ENCODE measurements at regions not wholly inside any gene's neighbourhood (a gene's known extent, or its start where the extent isn't known, plus 50 kb on each side); places are given as distances from the start of the nearest gene placed in this dataset.
"Not testable (repeated sequence)": the region's sequence is repeated elsewhere in the genome, so short reads cannot be mapped to it uniquely, and the experiment has no call there.

DNA sequence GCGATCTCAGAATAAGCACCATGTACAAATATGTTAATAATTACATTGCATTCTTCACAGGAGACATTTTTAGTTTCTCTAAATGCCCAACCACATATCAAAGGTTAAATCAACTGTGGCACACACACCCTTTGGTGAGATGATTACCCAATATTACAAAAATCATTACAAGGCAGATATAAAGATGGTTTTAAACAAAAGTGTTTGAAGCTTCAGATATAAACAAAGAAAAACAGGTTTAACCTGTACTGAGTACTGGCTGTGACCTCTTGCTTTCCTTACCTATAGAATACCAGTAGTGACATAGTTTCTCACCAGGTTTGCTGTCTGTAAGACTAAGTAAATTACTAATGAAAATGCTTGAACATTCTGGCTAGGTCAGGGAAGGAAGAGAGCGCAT lies 360.0 kb upstream of the IGFBP3 start:
- no peak for DNase-seq (ENCODE audit: low read depth)

DNA sequence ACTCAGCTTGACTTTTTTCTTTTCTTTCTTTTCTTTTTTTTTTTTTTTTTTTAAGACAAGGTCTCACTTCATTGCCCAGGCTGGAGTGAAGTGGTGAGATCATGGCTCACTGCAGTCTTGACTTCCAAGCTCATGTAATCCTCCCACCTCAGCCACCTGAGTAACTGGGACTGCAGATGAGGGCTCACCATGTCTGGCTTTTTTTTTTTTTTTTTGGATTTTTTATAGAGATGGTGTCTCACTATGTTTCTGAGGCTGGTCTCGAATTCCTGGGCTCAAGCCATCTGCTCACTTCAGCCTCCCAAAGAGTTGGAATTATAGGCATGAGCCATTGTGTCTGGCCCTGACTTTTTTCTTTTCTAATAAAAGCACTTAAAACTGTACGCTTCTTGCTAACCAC lies 358.2 kb upstream of the IGFBP3 start:
- no peak for DNase-seq (ENCODE audit: low read depth)

DNA sequence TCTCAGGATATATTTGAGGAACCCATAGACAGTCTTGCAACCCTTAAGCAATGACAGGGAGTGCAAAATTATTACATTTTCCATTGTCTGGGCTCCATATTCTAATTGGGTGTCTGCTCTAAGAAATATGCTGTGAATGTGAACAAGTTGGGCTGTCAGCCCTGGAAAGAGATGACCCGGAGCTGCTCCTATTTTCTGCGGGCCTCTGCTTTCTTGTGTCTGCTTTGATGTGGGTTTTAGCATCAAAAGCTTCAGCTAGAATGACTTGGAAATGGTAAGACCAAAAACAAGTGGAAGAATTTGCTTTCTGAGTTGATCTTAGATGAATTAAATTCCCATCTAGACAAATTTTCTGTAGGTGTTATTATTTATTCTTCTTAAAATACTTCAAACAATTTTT lies 343.6 kb upstream of the IGFBP3 start:
- DNase-seq (ENCODE audit: low read depth), result no peak

DNA sequence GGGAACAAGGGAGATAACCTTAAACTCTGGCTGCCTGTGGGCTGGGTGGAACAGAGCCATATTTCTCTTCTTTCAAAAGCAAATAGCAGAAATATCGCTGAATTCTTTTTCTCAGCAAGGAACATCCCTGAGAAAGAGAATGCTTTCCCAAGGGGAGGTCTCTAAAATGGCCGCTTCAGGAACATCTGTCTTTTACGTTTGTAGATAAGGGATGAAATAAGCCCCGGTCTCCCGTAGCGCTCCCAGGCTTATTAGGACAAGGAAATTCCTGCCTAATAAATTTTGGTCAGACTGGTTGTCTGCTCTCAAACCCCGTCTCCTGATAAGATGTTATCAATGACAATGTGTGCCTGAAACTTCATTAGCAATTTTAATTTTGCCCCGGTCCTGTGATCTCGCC lies 340.6 kb upstream of the IGFBP3 start:
- DNase-seq (ENCODE audit: low read depth), result not testable (repeated sequence)

DNA sequence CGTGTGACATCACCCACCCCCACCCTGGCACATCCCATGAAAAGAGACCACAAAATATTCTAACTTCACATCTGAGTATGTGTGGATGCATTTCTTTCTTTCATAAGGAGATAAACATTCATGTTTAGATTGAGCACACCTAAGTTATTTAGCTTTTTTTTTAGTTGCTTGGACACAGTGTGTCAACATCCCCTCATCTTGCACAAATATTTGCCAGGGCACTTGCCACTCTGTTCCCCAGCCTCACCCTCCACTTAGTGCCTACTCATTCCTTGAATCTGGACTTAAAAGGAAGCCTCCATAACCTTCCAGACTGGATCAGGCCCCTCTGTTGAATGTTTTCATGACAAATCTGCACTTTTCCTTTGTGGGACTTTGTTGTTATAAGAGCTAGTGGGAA lies 338.9 kb upstream of the IGFBP3 start:
- DNase-seq (ENCODE audit: low read depth), result no peak

DNA sequence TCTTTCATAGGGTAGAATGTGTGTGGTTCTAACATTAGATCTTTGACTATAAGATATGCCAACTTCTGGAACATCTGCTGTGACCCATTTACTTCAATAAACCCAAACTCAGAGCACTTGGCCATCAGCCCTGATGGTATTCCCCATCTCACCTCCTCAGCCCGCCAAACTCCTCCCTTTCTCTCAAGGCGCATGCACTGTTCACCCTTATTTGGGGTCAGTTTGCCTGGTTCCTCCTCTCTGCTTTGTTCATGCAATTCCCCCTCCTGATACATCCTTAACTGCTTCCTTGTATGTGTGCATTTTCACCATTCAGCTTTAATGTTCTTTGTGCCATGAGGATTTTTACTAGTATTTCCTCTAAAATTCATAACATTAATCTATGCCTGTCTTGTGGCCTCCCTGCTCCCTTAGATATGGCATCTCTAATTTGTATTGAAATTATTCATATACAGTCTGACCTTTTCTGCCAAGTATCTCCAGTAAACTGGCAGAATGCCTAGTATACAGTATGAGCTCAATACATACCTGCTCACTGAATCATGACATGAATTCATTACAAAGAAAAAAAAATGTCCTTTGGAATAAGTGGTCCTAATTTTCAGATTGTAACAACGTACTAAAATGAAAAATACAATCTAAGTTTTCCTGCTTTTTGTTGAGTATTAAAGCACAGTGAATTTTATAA lies 336.8 kb upstream of the IGFBP3 start:
- DNase-seq (ENCODE audit: low read depth), result peak; percentile 77

DNA sequence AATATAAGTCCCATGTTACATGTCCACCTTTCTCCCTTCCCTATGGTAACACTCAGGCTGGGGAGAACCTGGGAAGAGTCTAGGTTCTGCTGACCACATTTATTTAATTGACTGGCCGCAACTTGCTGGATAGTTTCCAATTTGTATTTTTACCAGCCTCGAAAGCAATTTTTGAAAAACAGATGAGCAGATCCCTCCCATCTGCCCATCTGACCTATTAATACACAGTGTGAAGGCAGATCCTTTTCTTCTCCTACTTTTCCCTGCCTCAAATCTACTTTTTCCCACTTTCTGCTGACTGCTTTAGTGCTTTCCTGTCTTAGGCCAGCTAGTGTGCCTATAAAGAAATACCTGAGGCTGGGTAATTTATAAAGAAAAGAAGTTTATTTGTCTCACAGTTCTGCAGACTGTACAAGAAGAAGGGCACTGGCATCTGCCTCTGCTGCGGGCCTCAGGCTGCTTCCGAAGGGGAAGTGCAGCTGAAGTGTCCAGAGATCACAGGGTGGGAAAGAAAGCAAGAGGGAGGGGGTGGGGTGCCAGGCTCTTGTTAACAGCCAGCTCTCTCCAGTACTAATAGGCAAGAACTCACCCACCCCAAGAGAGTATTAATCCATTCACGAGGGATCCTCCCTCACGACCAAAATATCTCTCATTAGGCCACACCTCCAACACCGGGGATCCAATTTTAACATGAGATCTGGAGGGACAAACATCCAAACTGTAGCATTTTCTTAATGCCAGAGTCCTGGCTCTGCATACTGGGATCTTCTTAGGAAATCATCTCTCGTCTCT lies 336.0 kb upstream of the IGFBP3 start:
- DNase-seq (ENCODE audit: low read depth), result no peak

DNA sequence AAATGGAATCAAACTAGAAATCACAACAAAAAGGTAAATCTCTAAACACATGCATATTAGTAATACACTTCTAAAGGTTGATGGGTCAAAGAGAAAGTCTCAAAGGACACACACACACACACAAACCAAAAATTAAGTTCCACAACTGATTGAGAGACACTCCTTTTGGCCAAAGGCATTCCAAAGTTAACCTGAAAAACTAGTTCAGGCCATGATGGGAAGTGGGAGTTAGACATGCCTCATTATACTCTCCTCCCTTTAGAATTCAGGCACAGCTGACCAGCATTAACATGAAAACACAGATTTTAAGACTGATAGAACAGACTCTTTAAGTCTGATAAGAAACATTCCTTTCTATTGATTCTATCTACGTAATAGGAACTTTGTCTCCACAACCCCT lies 332.4 kb upstream of the IGFBP3 start:
- DNase-seq (ENCODE audit: low read depth), result no peak

DNA sequence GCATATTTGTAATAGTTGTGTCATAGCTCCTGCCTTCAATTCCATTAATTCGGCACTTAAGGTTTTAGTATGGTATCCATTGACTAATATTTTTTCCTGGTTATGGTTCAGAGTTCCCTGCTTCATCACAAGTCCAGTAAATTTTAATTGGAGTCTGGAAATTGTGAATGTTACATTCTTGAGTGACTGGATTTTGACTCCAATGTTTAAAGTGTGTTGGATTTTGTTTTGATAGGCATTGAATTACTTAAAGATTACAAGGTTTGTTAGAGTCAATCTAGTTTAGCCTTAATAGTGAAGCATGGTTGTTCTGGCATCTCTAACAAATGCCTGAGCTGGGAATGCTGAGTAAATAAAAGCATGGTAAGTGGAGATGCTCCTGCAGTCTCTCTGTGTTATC lies 326.6 kb upstream of the IGFBP3 start:
- no peak for DNase-seq (ENCODE audit: low read depth)

DNA sequence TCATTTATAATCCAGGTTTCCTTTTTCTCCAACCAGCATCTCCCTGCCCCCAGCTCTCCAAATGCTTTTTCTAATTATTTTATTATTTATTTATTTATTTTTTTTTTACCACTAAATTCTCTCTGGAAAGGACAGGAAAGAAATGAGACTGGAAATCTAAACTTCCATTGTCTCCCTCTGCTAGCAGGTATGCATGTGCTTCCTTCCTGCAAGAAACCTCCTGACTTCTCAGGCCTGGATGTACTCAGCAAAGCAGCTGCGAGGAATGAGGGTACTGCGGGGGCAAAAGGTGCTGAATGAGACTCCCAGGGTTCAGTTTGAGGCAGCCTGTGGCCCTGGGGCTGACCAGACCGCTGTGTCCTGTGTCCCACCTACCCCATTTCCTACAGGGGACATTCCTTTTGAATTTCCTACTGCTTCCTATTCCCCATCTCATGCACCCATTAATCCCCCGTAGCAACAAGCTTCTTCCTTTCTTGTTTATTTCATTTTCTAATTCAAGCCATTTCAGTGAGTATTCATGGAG lies 324.6 kb upstream of the IGFBP3 start:
- DNase-seq (ENCODE audit: low read depth), result no peak

DNA sequence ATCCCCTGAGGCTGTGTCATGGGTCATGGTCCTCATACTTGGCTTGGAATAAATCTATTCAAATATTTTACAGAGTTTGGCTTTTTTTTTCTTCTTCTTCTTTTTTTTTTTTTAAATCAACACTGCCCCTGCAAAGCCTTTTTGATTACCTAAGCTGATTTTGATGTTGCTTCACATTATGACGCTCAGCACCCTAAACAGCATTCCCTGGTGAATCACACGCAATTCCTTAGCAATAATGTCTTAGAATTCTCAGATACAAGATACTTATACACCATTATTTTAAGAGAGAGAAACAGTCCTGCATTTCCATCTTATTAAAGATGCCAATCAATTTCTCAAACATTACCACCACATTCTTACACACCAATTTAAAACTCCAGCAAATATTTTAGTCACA lies 323.7 kb upstream of the IGFBP3 start:
- DNase-seq (ENCODE audit: low read depth), result no peak

DNA sequence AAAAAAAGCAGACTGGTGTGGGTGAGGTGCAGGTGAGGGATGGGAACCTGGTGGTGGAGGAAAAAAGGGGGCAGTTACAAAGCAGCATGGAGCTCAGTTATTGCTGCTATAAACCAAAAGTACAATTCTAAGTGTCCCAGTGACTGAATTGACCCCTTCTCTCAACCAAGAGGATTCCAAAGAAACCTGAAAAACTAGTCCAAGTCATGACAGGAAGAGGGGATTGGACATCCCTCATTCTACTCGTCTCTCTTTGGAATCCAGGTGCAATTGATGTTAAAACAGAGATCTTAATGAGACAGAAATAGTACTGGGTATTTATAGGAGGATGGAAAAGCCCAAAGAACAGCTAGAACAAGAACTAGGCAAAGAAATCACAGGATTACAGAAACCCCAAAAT lies 322.3 kb upstream of the IGFBP3 start:
- no peak for DNase-seq (ENCODE audit: low read depth)

DNA sequence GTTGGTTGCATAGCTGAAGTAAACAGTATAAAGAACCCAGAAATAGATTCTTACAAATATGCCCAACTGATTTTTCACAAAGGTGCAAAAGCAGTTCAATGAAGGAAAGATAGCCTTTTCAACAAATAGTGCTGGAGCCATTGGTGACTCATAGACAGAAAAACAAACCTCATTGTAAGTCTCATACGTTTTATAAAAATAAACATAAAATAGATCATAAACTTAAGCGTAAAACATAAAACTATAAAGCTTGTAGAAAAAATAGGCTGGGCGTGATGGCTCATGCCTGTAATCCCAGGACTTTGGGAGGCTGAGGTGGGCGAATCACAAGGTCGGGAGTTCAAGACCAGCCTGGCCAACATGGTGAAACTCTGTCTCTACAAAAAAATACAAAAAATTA lies 318.8 kb upstream of the IGFBP3 start:
- DNase-seq (ENCODE audit: low read depth), result no peak

DNA sequence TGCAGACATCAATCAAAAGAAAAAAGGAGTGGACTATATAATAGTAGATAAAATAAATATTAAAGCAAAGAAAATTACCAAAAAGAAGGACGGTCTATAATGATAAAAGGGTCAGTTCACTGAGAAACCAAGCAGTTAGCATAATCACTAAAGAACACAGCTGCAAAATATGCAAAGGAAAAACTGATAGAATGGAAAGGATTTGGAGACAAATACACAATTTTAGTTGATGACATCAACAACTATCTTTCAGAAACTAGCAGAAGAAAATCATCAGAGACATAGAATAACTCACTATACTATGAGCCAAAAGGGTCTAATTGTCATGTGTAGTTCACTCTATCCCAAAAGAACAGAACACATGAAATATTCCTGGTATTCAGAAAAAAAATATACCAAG lies 316.4 kb upstream of the IGFBP3 start:
- DNase-seq (ENCODE audit: low read depth), result no peak

DNA sequence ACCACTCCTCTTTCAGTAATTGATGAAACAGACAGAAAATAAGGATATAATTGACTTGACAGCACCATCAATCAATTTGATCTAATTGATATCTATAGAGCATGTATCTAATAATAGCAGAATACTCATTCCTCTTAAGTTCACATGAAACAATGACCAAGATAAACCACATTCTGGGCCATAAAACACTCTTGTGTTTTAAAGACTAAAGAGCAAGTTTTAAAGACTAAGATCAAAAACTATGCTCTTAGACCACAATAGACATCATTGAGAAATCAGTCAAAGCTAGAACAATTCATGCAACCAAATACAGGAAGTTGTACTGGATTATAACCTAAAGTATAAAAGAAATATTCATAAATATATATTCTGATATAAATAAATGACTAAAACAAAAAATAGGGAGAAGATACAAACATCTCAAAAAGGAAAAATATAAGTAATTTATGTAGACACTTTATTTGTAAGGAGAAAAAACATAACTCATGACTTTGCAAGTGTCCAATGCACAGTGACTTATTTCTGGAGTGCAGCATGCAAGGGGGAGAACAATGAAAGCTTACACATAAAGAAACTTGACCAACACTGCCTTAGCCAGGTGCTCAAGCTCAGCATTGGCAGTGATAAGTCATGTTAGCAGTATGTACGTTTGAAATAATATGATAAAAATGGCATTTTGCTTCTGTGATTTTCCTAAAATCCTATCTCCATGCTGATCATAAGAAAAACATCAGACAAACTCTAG lies 312.7 kb upstream of the IGFBP3 start:
- no peak for DNase-seq (ENCODE audit: low read depth)

DNA sequence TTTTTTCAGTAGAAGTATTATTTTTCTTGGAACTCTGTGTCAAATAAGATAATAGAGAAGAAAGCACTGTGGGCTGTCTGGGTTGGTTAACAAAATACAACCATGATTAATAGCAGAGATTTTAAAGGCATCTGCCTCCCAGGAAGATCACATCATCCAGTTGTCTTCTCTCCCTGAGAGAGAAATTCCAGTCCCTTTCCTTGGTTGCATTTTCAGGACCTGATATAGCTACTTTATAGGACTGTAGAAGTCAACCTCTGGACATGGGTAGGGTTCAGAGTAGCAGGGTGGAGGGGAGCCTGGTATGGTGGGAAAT lies 309.9 kb upstream of the IGFBP3 start:
- DNase-seq (ENCODE audit: low read depth), result no peak

DNA sequence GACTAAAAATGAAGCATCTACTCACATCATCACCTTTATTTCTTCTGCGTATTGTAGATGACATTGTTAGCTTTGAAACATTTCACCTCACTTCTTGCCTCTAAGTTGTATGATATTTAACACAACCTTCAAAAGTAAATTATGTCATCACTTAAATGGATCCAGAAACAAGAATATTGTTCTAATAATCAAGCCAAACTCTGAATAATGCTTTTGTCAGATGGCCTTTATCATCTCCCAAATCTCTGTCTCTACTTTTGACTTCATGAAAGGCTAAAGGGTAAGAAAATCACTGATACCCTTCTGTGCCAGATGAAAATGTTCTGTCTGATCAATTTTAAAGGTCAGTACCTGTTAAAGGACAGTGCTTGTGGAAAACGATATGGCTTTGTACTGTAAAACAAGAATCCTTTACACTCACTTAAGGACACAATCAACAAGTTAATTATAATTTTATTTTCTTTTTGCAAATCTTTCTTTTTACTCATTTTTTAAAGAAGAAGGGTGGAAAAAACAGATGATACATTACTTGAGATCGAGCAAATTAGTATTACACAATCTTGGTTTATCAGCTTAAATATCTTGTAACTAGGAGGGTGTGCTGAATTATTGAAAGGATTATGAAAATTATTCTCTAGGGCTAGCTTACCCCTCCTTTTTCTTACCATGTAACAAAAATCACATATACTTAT lies 309.4 kb upstream of the IGFBP3 start:
- DNase-seq (ENCODE audit: low read depth), result no peak

DNA sequence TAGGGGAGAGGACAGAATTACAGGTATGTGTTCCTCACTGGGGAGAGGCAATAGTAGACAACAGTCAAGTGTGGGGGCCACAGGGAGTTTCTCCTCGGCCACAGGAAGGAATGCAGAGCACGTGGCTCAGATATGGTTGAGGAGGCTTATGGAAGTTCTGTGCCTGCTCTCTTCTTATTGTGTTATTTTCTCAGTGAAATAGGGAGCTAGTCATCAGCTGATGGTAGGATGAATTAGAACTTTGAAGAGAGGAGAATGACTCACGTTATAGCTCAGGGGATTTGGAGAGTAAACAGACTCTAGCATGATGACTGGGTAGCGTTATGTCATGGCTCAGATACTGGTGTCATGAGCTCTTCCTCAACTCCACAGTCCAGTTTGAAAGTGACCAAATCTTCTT lies 308.3 kb upstream of the IGFBP3 start:
- peak; percentile 88 for DNase-seq (ENCODE audit: low read depth)

DNA sequence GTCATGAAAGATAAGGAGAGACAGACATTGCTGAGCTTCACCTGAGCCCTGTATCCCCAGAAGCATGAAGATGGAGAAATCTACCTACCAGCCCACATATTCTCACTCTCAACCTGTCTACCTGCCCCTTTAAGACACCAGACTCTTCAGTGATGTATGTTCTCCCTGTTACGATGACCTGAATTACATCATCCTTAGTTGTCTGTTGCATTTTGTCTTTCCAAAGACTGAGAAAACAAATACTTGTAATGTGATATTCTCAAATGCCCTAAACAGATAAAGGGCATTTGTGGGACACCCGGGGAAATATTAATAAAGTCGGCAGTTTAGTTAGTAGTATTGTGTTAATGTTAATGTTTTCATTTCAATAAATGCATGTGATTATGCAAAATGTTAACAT lies 305.8 kb upstream of the IGFBP3 start:
- DNase-seq (ENCODE audit: low read depth), result no peak

DNA sequence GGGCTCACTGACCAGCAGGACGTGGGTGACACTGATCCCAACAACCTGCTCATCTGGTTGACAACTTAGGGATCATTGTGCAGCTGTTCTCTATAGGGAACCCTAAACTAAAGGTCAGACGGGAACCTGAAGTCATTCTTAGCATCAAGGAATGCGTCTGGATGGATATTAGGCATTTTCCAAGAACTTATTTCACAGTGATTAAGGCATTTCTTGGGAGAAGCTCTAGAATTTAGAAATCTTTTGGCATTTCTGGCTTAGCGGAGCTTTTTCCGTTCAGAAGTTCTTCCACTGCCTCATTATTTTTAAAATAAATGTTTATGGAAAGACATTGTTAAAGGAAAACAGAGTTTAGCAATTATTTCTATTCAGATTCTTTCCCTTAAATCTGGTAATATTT lies 303.3 kb upstream of the IGFBP3 start:
- DNase-seq (ENCODE audit: low read depth), result no peak

DNA sequence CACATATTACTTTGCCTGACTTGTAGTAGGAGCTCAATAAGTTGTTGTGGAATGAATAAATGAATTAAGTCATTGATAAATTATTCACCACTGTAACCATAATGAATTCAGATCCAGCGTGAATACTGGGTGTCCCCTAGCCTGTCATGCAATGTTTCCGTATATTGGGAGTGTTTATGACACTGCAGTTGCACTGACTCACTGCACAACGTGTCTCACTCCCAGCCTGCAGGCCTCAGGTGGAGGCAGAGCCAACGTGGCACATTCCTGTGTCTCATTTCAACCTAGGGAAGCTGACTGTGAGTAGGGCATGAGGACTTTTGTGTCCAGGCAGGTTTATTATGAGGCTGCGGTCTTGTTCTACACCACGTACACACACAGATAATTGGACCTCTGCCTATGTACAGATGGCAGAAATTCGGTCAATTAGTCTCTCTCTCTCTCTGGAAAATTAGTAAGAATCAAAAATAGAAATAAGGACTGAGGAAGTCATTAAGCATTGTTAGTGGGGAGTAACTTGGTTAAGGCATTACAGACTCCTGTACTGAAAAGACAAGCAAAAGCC lies 299.1 kb upstream of the IGFBP3 start:
- DNase-seq (ENCODE audit: low read depth), result peak; percentile 28

Data from HT1080 (cell line).